ENCODE measurements at regions not wholly inside any gene's neighbourhood (a gene's known extent, or its start where the extent isn't known, plus 50 kb on each side); places are given as distances from the start of the nearest gene placed in this dataset.

DNA sequence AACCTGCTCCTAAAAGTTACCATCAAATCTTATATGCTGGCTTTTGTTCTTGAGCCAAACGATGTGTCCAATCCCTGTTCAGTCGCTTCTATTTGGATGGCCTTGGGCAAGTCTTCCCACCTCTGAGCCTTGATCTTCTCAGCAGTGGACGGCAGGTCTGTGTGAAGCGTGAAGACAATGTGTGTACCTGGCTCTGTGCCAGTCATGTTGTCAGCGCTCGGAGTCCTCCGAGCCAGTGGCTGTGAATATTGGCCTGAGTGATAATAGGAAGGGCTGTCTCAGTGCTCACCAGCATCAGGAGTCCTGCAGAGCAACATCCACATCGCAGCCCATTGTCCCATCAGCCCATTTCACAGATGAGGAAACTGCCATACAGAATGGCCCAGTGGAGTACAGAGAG is 219.0 kb downstream of the CDC5L start:
- Histone ChIP-seq H3K9me3 (ENCODE audit: control insufficient read depth, insufficient read depth, low read length) (no peaks in the 10 kb centered on the region), H3K27ac (ENCODE audit: low read length) (no peak overlapping the region), H3K36me3 (ENCODE audit: control insufficient read depth, insufficient read depth, low read length) (no peaks in the 10 kb centered on the region), H3K4me3 (ENCODE audit: low read length) (no peak overlapping the region), H3K4me1 (ENCODE audit: control insufficient read depth, insufficient read depth, low read length) (no peaks in the 10 kb centered on the region), H3K27me3 (ENCODE audit: control insufficient read depth, insufficient read depth, low read length) (no peaks in the 10 kb centered on the region)
- DNase-seq (ENCODE audit: low read depth, low spot score): no peak
- no CpG with 5 or more reads among the region's 8 CpGs for WGBS (ENCODE audit: insufficient coverage, insufficient read length)

DNA sequence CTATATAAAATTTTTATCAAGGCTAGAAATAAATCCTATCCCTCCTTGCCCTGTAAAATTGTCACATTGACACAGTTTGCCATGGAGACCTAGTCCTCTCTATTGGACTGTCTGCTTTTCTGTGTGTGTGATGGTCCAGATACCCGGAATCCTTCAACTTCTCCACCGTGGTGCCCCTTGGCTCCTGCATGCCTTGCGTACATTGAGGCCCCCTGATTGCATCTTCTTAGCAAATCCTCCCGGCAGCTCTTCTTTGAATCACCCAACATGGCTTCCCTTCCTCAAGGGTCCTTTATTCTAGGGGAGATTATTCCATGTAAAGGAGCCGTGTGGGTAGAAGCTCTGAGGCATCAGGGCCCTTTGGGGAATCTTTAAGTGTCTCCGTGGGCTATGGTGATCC is 219.5 kb downstream of the CDC5L start:
- no peak overlapping the region for H3K27ac ChIP-seq (ENCODE audit: low read length)
- H3K9me3 ChIP-seq (ENCODE audit: control insufficient read depth, insufficient read depth, low read length): no peaks in the 10 kb centered on the region
- no peaks in the 10 kb centered on the region for H3K4me1 ChIP-seq (ENCODE audit: control insufficient read depth, insufficient read depth, low read length)
- DNase-seq (ENCODE audit: low read depth, low spot score): no peak
- H3K27me3 ChIP-seq (ENCODE audit: control insufficient read depth, insufficient read depth, low read length): no peaks in the 10 kb centered on the region
- no peaks in the 10 kb centered on the region for H3K36me3 ChIP-seq (ENCODE audit: control insufficient read depth, insufficient read depth, low read length)
- H3K4me3 ChIP-seq (ENCODE audit: low read length): no peak overlapping the region
- no CpG with 5 or more reads among the region's 6 CpGs for WGBS (ENCODE audit: insufficient coverage, insufficient read length)

DNA sequence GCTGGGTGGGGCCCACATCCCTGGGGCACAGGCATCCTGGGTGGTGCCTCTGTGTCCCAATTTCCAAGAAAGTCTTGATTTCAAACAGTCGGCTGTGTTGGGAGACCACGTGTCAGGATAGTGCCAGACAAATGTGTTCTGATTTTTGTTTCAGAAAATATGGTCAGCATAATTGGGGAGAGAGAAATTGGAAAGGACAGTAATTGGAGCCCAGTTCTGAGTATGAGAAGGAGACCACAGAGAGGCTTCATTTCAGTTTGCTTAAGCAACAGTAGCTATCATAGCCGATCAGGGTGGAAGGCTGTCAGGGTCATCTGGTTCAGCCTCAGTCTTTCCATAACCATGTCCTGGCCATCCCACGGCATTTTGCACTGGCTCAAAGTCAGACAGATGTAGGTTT is 220.7 kb downstream of the CDC5L start:
- H3K27ac ChIP-seq (ENCODE audit: low read length): no peak overlapping the region
- DNase-seq (ENCODE audit: low read depth, low spot score): no peak
- H3K27me3 ChIP-seq (ENCODE audit: control insufficient read depth, insufficient read depth, low read length): no peaks in the 10 kb centered on the region
- H3K9me3 ChIP-seq (ENCODE audit: control insufficient read depth, insufficient read depth, low read length): no peaks in the 10 kb centered on the region
- no peaks in the 10 kb centered on the region for H3K4me1 ChIP-seq (ENCODE audit: control insufficient read depth, insufficient read depth, low read length)
- no CpG with 5 or more reads among the region's 4 CpGs for WGBS (ENCODE audit: insufficient coverage, insufficient read length)
- no peak overlapping the region for H3K4me3 ChIP-seq (ENCODE audit: low read length)
- no peaks in the 10 kb centered on the region for H3K36me3 ChIP-seq (ENCODE audit: control insufficient read depth, insufficient read depth, low read length)

DNA sequence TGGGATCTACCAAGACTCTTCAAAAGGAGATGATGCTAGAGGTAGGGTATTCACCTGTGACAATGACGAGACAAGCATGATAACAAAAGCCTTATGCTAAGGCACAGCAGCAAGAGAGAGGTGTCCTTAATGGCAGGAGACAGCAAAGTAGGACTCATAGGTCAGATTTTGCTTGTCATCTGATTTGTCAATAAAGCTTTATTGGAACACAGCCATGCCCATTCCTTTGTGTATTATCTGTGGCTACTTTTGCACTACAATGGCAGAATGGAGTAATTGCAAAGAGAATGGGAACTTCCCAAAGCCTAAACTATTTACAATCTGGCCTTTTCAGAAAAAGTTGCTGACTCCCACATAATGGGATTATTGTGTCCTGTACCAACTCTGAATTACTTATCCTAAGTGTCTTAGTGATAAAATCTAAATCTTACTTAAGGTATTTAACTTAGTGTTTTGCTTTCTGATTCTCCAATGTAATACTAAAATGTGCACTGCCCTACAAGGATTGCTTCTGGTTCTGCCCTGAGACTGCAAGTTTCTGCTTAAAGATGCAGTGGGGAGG is 221.6 kb downstream of the CDC5L start:
- DNase-seq (ENCODE audit: low read depth, low spot score): no peak
- no peaks in the 10 kb centered on the region for H3K9me3 ChIP-seq (ENCODE audit: control insufficient read depth, insufficient read depth, low read length)
- no peak overlapping the region for H3K27ac ChIP-seq (ENCODE audit: low read length)
- WGBS (ENCODE audit: insufficient coverage, insufficient read length): no CpG with 5 or more reads among the region's 1 CpG
- no peaks in the 10 kb centered on the region for H3K27me3 ChIP-seq (ENCODE audit: control insufficient read depth, insufficient read depth, low read length)
- H3K4me1 ChIP-seq (ENCODE audit: control insufficient read depth, insufficient read depth, low read length): no peaks in the 10 kb centered on the region
- H3K36me3 ChIP-seq (ENCODE audit: control insufficient read depth, insufficient read depth, low read length): no peaks in the 10 kb centered on the region
- no peak overlapping the region for H3K4me3 ChIP-seq (ENCODE audit: low read length)

DNA sequence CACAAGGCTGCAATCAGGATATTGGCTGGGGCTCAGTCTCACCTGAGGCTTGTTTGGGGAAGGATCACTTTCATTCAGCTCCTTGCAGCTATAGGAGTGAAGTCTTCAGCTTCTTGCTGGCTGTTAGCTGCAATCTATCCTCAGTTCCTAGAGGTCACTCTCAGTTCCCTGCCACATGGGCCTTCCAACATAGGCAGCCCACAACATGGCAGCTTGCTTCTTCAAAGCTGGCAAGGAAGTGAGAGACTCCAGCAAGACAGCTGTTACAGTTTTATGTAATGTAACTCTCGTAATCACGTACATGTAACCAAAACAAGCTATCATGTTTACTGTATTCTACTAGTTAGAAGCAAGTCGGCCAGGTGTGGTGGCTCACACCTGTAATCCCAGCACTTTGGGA is 226.9 kb downstream of the CDC5L start:
- no CpG with 5 or more reads among the region's 3 CpGs for WGBS (ENCODE audit: insufficient coverage, insufficient read length)
- no peaks in the 10 kb centered on the region for H3K4me1 ChIP-seq (ENCODE audit: control insufficient read depth, insufficient read depth, low read length)
- no peaks in the 10 kb centered on the region for H3K36me3 ChIP-seq (ENCODE audit: control insufficient read depth, insufficient read depth, low read length)
- no peaks in the 10 kb centered on the region for H3K9me3 ChIP-seq (ENCODE audit: control insufficient read depth, insufficient read depth, low read length)
- no peak overlapping the region for H3K27ac ChIP-seq (ENCODE audit: low read length)
- no peak for DNase-seq (ENCODE audit: low read depth, low spot score)
- H3K27me3 ChIP-seq (ENCODE audit: control insufficient read depth, insufficient read depth, low read length): peaks cover 2% of the 10 kb centered on the region; the same call in 1 of the 2 replicates
- no peak overlapping the region for H3K4me3 ChIP-seq (ENCODE audit: low read length)

DNA sequence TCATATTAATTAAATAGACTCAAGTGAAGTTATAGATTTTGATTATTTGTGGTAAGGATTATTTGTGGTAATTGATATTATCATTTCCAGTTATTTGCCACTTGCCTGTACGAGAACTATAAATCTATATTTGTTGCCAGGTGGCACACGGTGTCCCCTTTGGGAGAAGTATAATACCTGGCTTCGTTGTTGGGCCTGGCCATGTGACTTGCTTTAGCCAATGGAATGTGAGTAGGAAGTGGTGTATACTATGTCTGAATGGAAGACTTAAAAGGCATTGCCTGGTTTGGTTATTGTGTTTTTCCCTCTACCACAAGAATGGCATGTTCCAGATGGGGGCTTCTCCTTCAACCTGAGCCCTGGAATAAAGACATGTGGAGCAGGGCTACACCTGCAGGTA is 228.1 kb downstream of the CDC5L start:
- no peaks in the 10 kb centered on the region for H3K9me3 ChIP-seq (ENCODE audit: control insufficient read depth, insufficient read depth, low read length)
- no peaks in the 10 kb centered on the region for H3K36me3 ChIP-seq (ENCODE audit: control insufficient read depth, insufficient read depth, low read length)
- H3K4me3 ChIP-seq (ENCODE audit: low read length): no peak overlapping the region
- peaks cover 2% of the 10 kb centered on the region; the same call in 1 of the 2 replicates for H3K27me3 ChIP-seq (ENCODE audit: control insufficient read depth, insufficient read depth, low read length)
- no peaks in the 10 kb centered on the region for H3K4me1 ChIP-seq (ENCODE audit: control insufficient read depth, insufficient read depth, low read length)
- DNase-seq (ENCODE audit: low read depth, low spot score): no peak
- no CpG with 5 or more reads among the region's 3 CpGs for WGBS (ENCODE audit: insufficient coverage, insufficient read length)
- no peak overlapping the region for H3K27ac ChIP-seq (ENCODE audit: low read length)

DNA sequence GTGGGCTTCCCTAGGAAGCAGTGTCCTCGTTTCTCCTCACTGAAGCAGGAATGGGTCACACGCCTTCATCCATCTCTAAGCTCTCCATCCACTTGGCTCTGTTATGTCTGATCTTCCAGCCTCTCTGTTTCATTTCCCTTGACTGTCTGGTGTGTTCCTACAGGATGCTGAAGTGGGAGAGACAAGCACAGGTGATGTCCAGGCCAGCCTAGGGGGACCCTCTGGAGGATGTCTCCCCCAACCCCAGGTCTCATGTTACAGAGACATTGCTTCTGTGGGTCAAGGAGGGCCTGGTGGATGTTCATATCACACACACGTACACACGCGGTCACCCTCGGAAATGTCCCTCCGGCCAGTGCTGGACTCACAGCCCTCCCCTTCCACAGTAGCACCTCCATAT is 229.9 kb downstream of the CDC5L start:
- Histone ChIP-seq H3K9me3 (ENCODE audit: control insufficient read depth, insufficient read depth, low read length) (no peaks in the 10 kb centered on the region), H3K27ac (ENCODE audit: low read length) (no peak overlapping the region), H3K27me3 (ENCODE audit: control insufficient read depth, insufficient read depth, low read length) (peaks cover 2% of the 10 kb centered on the region; the same call in 1 of the 2 replicates), H3K4me3 (ENCODE audit: low read length) (no peak overlapping the region), H3K36me3 (ENCODE audit: control insufficient read depth, insufficient read depth, low read length) (no peaks in the 10 kb centered on the region), H3K4me1 (ENCODE audit: control insufficient read depth, insufficient read depth, low read length) (no peaks in the 10 kb centered on the region)
- WGBS (ENCODE audit: insufficient coverage, insufficient read length): no CpG with 5 or more reads among the region's 7 CpGs
- no peak for DNase-seq (ENCODE audit: low read depth, low spot score)

DNA sequence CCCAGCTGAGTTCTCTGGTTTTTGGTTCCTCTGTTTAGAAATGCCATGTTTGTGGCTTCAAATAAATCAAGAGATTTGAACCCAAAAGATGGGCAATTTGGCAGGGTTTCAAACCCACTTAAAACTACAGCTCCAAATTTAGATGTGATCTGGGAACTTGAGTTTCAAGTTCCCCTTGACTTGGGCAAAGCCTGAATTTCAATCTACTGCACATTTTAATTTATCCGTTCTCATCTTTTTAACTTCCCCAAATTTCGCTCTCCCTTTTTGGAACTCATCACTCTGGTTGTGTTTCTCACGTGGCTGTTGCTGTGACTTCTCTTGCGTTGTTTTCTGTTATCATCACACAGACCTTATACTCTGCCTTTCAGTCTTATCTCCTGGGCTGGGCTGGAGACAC is 230.9 kb downstream of the CDC5L start:
- H3K27me3 ChIP-seq (ENCODE audit: control insufficient read depth, insufficient read depth, low read length): peaks cover 2% of the 10 kb centered on the region; the same call in 1 of the 2 replicates
- no peak overlapping the region for H3K4me3 ChIP-seq (ENCODE audit: low read length)
- 0% methylated on average over 1 of the region's 4 CpGs for WGBS (ENCODE audit: insufficient coverage, insufficient read length)
- no peak overlapping the region for H3K27ac ChIP-seq (ENCODE audit: low read length)
- no peaks in the 10 kb centered on the region for H3K4me1 ChIP-seq (ENCODE audit: control insufficient read depth, insufficient read depth, low read length)
- DNase-seq (ENCODE audit: low read depth, low spot score): no peak
- no peaks in the 10 kb centered on the region for H3K9me3 ChIP-seq (ENCODE audit: control insufficient read depth, insufficient read depth, low read length)
- no peaks in the 10 kb centered on the region for H3K36me3 ChIP-seq (ENCODE audit: control insufficient read depth, insufficient read depth, low read length)

DNA sequence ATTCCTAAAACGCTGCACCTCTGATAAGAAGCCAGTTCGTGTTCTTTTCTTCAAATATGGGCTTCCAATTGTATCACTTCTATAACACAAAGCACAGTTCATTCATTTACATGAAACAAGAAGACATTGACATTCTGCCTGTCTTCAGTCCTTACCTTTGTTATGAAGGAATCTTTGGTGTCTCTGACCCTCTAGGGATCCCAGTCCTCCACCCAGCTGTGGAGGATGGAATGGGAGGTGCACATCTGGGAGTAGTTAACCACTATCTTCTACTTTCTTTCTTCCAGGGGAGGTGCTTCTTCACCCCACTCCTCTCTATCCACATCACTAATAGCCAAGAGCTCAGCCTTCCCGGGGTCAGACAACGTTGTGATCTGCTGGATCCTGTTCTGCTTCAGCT is 233.4 kb downstream of the CDC5L start:
- WGBS (ENCODE audit: insufficient coverage, insufficient read length): no CpG with 5 or more reads among the region's 4 CpGs
- H3K4me3 ChIP-seq (ENCODE audit: low read length): no peak overlapping the region

DNA sequence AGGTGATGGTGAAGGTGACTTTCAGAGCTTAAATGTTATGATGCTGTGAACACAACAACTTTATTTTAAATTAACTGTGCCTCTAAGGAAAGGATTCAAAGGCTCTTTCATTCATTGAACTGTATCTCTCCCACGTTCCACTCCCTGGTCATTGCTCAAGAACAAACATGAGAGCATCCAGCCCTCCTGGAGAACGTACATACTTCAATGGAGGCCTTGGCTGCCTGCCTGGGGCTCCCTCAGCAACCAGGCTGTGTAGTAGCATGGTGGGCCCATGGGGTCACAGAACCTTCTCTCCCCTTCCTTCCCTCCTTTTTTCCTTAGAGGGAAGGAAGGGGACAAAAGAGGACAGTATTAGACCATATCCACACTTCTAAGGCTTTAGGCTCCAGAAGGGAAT is 234.3 kb downstream of the CDC5L start:
- Histone ChIP-seq H3K9me3 (ENCODE audit: control insufficient read depth, insufficient read depth, low read length) (no peaks in the 10 kb centered on the region), H3K27ac (ENCODE audit: low read length) (no peak overlapping the region), H3K4me3 (ENCODE audit: low read length) (no peak overlapping the region), H3K4me1 (ENCODE audit: control insufficient read depth, insufficient read depth, low read length) (peaks cover 6% of the 10 kb centered on the region), H3K27me3 (ENCODE audit: control insufficient read depth, insufficient read depth, low read length) (peaks cover 2% of the 10 kb centered on the region; the same call in 1 of the 2 replicates), H3K36me3 (ENCODE audit: control insufficient read depth, insufficient read depth, low read length) (no peaks in the 10 kb centered on the region)
- no CpG with 5 or more reads among the region's 2 CpGs for WGBS (ENCODE audit: insufficient coverage, insufficient read length)
- no peak for DNase-seq (ENCODE audit: low read depth, low spot score)

More for the DNA sequence above, 233.4 kb downstream of the CDC5L start:
- Histone ChIP-seq H3K27ac (ENCODE audit: low read length) (no peak overlapping the region), H3K9me3 (ENCODE audit: control insufficient read depth, insufficient read depth, low read length) (no peaks in the 10 kb centered on the region), H3K36me3 (ENCODE audit: control insufficient read depth, insufficient read depth, low read length) (no peaks in the 10 kb centered on the region), H3K27me3 (ENCODE audit: control insufficient read depth, insufficient read depth, low read length) (peaks cover 2% of the 10 kb centered on the region; the same call in 1 of the 2 replicates), H3K4me1 (ENCODE audit: control insufficient read depth, insufficient read depth, low read length) (peaks cover 4% of the 10 kb centered on the region; the same call in 1 of the 2 replicates)
- no peak for DNase-seq (ENCODE audit: low read depth, low spot score)

DNA sequence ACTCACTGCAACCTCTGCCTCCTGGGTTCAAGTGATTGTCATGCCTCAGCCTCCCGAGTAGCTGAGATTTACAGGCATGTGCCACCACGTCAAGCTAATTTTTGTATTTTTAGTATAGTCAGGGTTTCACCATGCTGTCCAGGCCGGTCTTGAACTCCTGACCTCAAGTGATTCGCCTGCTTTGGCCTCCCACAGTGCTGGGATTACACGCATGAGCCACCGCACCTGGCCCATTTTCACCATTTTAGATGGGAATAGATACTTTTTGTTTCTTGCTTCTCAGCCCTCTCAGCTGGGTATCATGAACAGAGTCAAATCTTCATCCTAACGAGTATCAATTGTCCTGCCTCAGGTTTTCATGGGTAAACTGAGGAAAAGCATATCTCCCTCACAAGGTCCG is 235.0 kb downstream of the CDC5L start:
- no peak for DNase-seq (ENCODE audit: low read depth, low spot score)
- H3K27me3 ChIP-seq (ENCODE audit: control insufficient read depth, insufficient read depth, low read length): peaks cover 2% of the 10 kb centered on the region; the same call in 1 of the 2 replicates
- WGBS (ENCODE audit: insufficient coverage, insufficient read length): no CpG with 5 or more reads among the region's 8 CpGs

More for the DNA sequence above, 235.0 kb downstream of the CDC5L start:
- Histone ChIP-seq H3K27ac (ENCODE audit: low read length) (no peak overlapping the region), H3K4me1 (ENCODE audit: control insufficient read depth, insufficient read depth, low read length) (peaks cover 11% of the 10 kb centered on the region), H3K9me3 (ENCODE audit: control insufficient read depth, insufficient read depth, low read length) (no peaks in the 10 kb centered on the region), H3K4me3 (ENCODE audit: low read length) (no peak overlapping the region), H3K36me3 (ENCODE audit: control insufficient read depth, insufficient read depth, low read length) (no peaks in the 10 kb centered on the region)

Data from iPS DF 6.9 (cell line).